ENCODE measurements at regions not wholly inside any gene's neighbourhood (a gene's known extent, or its start where the extent isn't known, plus 50 kb on each side); places are given as distances from the start of the nearest gene placed in this dataset.

- 88 to 93% (median 91%) methylated on average over 4 of the region's 4 CpGs for WGBS, 5 donors
- no peak for DNase-seq
- H3K9me3 ChIP-seq, result no peaks in the 10 kb centered on the region
- H3K27me3 ChIP-seq, result peaks cover 0 to 26% (median 8%) of the 10 kb centered on the region in 3 donors
- no peak overlapping the region for H3K27ac ChIP-seq
- H3K4me1 ChIP-seq, result peaks cover 0 to 5% (median 0%) of the 10 kb centered on the region in 4 donors
- TF ChIP-seq POLR2A (IDR thresholded peaks at IDR 0.05) (no peak), CTCF (IDR thresholded peaks at IDR 0.05) (no peak), POLR2AphosphoS5 (IDR thresholded peaks at IDR 0.05) (no peak), EP300 (IDR thresholded peaks at IDR 0.05) (no peak)
- no peak overlapping the region for H3K4me3 ChIP-seq
- H3K36me3 ChIP-seq, result no peaks in the 10 kb centered on the region
- intact Hi-C loops (cut with DNase I; ENCODE audit: low total_unique reads), result no loop called here
These were observed 160.0 kb downstream of the KCNA5 start for GRCh38 chr12:5203720-5204119.

- no peak overlapping the region for H3K4me3 ChIP-seq
- intact Hi-C loops (cut with DNase I; ENCODE audit: low total_unique reads), result no loop called here
- H3K36me3 ChIP-seq, result no peaks in the 10 kb centered on the region
- H3K27me3 ChIP-seq, result peaks cover 0 to 26% (median 6%) of the 10 kb centered on the region in 3 donors
- H3K4me1 ChIP-seq, result peaks cover 0 to 5% (median 0%) of the 10 kb centered on the region in 4 donors
- TF ChIP-seq POLR2A (IDR thresholded peaks at IDR 0.05) (no peak), POLR2AphosphoS5 (IDR thresholded peaks at IDR 0.05) (no peak), CTCF (IDR thresholded peaks at IDR 0.05) (no peak), EP300 (IDR thresholded peaks at IDR 0.05) (no peak)
- WGBS, 5 donors, result 59 to 72% (median 67%) methylated on average over 4 of the region's 4 CpGs
- no peaks in the 10 kb centered on the region for H3K9me3 ChIP-seq
- no peak for DNase-seq
- H3K27ac ChIP-seq, result no peak overlapping the region
These were observed 160.6 kb downstream of the KCNA5 start for GRCh38 chr12:5204271-5204670.

- TF ChIP-seq POLR2AphosphoS5 (IDR thresholded peaks at IDR 0.05) (no peak), POLR2A (IDR thresholded peaks at IDR 0.05) (no peak), CTCF (IDR thresholded peaks at IDR 0.05) (no peak), EP300 (IDR thresholded peaks at IDR 0.05) (no peak)
- WGBS, 5 donors, result 75 to 89% (median 82%) methylated on average over 4 of the region's 4 CpGs
- Histone ChIP-seq H3K4me1 (peaks cover 0 to 5% (median 0%) of the 10 kb centered on the region in 4 donors), H3K9me3 (no peaks in the 10 kb centered on the region), H3K27ac (no peak overlapping the region), H3K4me3 (no peak overlapping the region), H3K36me3 (no peaks in the 10 kb centered on the region), H3K27me3 (peaks cover 0 to 20% (median under 1%) of the 10 kb centered on the region in 3 donors)
- intact Hi-C loops (cut with DNase I; ENCODE audit: low total_unique reads), result no loop called here
- no peak for DNase-seq
These were observed 161.2 kb downstream of the KCNA5 start for GRCh38 chr12:5204831-5205230.

- TF ChIP-seq POLR2A (IDR thresholded peaks at IDR 0.05) (no peak), CTCF (IDR thresholded peaks at IDR 0.05) (no peak), EP300 (IDR thresholded peaks at IDR 0.05) (no peak), POLR2AphosphoS5 (IDR thresholded peaks at IDR 0.05) (no peak)
- intact Hi-C loops (cut with DNase I; ENCODE audit: low total_unique reads), result no loop called here
These were observed 162.9 kb downstream of the KCNA5 start for GRCh38 chr12:5206401-5207175.

More at GRCh38 chr12:5206401-5207175, 162.9 kb downstream of the KCNA5 start:
- DNase-seq, result no peak
- no peak overlapping the region for H3K4me3 ChIP-seq
- 72 to 94% (median 89%) methylated on average over 6 of the region's 6 CpGs for WGBS, 5 donors
- no peaks in the 10 kb centered on the region for H3K4me1 ChIP-seq
- no peak overlapping the region for H3K27ac ChIP-seq
- H3K9me3 ChIP-seq, result no peaks in the 10 kb centered on the region
- H3K36me3 ChIP-seq, result no peaks in the 10 kb centered on the region
- H3K27me3 ChIP-seq, result peaks cover 0 to 6% (median 0%) of the 10 kb centered on the region in 3 donors

All from stomach (tissue), 8 donors.